Spleen (tissue), 11 donors: ENCODE measurements at regions not wholly inside any gene's neighbourhood (a gene's known extent, or its start where the extent isn't known, plus 50 kb on each side); places are given as distances from the start of the nearest gene placed in this dataset.

ENCODE experiments used
- DNase-seq: peaks from one replicate; pipeline ENCODE4 v3.0.0-alpha.2; 2020
- H3K27ac ChIP-seq, 8 donors: fragments of 200-600 bp; sonication (generic) in 7 of 8; 1 replicate in 4 of 8; 2 replicates in 4 of 8; pipeline versions ENCODE4 v1.5.0 to v1.8.0; 2016 to 2021; ENCODE audit warnings: inconsistent platforms in 4 of 8, mild to moderate bottlenecking in 4 of 8, moderate library complexity in 1 of 8
- H3K27me3 ChIP-seq, 7 donors: fragments of 200-600 bp; sonication (generic) in 6 of 7; replicated peaks in 1 of 7; 1 replicate in 4 of 7; 2 replicates in 3 of 7; pipeline versions ENCODE4 v1.5.0 to v1.8.0; 2016 to 2021; ENCODE audit warnings: inconsistent platforms in 3 of 7, mild to moderate bottlenecking in 1 of 7
- H3K36me3 ChIP-seq, 6 donors: fragments of 200-600 bp; sonication (generic) in 5 of 6; 1 replicate in 4 of 6; 2 replicates in 2 of 6; pipeline versions ENCODE4 v1.5.0 to v1.8.0; 2016 to 2021; ENCODE audit warnings: inconsistent platforms in 2 of 6
- H3K4me1 ChIP-seq, 6 donors: fragments of 200-600 bp; sonication (generic) in 5 of 6; 1 replicate in 3 of 6; 2 replicates in 3 of 6; pipeline versions ENCODE4 v1.5.0 to v1.8.0; 2016 to 2021; ENCODE audit warnings: inconsistent platforms in 3 of 6
- H3K4me3 ChIP-seq, 8 donors: fragments of 200-600 bp; sonication (generic) in 7 of 8; 1 replicate in 4 of 8; 2 replicates in 4 of 8; pipeline versions ENCODE4 v1.5.0 to v1.8.0; 2016 to 2021; ENCODE audit warnings: inconsistent platforms in 4 of 8, mild to moderate bottlenecking in 4 of 8, moderate library complexity in 2 of 8
- H3K9me3 ChIP-seq, 8 donors: fragments of 200-600 bp; sonication (generic) in 7 of 8; 1 replicate in 4 of 8; 2 replicates in 4 of 8; pipeline versions ENCODE4 v1.5.0 to v1.8.0; 2016 to 2021; ENCODE audit warnings: inconsistent platforms in 4 of 8
- POLR2A ChIP-seq, 3 donors: fragments of 450-650 bp; IDR thresholded peaks; one replicate each; pipeline ENCODE4 v1.5.1; 2017; ENCODE audit warnings: antibody characterized with exemption in 3 of 3, mild to moderate bottlenecking in 1 of 3
- POLR2AphosphoS5 ChIP-seq, 3 donors: sonication (generic); formaldehyde crosslinking; IDR thresholded peaks; one replicate each; pipeline ENCODE4 v1.5.1; 2017; ENCODE audit warnings: antibody characterized with exemption in 3 of 3
- WGBS, 5 donors: extraction: QIAGEN DNeasy Blood & Tissue Kit in 3 of 5; methylation state at CpG; one replicate each; pipeline versions ENCODE4 v1.1.5 to v1.1.7; 2013 to 2018; 5-methylcytosine and 5-hydroxymethylcytosine counted together
- intact Hi-C: fragments of 100-400 bp; cut with DNase I; formaldehyde crosslinking; loops from one replicate; pipeline ENCODE4 v1.15.0; 2023; ENCODE audit warnings: low total_unique reads
- TF ChIP-seq, protein P1 (sequence below), 11 experiments: fragments of 200-600 bp in 7 of 11; fragments of 450-650 bp in 4 of 11; sonication (generic) in 4 of 11; IDR thresholded peaks in 8 of 11; conservative IDR thresholded peaks in 3 of 11; 1 replicate in 7 of 11; 2 replicates in 4 of 11; pipeline versions ENCODE4 v1.4.0 to v1.8.0; 2016 to 2021; ENCODE audit warnings: antibody characterized with exemption in 11 of 11, inconsistent platforms in 4 of 11, mild to moderate bottlenecking in 1 of 11
- donor health status: healthy with polysubstance abuse.
- donor health status: DM: no; HTN: no; CAD: no; lungs with moderate emphysema.
- donor health status: DM: no; HTN: no; CAD: no.
- donor health status: Bipolar disorder and iron deficiency.
- donor health status: healthy.
- donor health status: DM: no; HTN: no; CAD: no.
- donor health status: DM: yes; HTN: yes; CAD: no.

DNA sequence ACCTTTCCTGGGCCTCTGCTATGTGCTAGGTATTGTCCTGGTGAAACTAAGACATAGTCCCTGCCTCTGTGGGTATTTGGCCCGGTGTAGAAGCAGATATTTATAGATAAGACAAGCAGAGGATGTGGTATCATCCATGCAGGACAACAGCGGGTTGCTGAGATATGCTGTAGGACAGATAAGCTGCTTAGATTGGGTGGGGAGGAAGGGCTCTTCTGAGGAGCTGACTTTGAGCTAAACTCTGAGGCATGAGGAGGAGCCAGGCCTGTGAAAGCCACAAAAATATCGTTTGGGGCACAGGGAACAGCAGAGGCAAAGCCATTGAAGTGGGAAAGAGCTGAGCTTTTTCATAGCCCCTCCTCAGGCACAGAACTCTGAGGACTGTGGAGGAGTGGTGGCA lies 492.5 kb upstream of the CFAP20DC start:
- Histone ChIP-seq H3K36me3 (no peaks in the 10 kb centered on the region), H3K4me1 (no peaks in the 10 kb centered on the region), H3K27ac (no peak overlapping the region), H3K27me3 (no peaks in the 10 kb centered on the region), H3K4me3 (no peak overlapping the region), H3K9me3 (no peaks in the 10 kb centered on the region)
- 48 to 55% (median 52%) methylated on average over 3 of the region's 3 CpGs for WGBS, 5 donors
- TF ChIP-seq POLR2A (IDR thresholded peaks at IDR 0.05), result no peak
- no peak for TF ChIP-seq POLR2AphosphoS5 (IDR thresholded peaks at IDR 0.05)
- TF ChIP-seq, protein P1, sequence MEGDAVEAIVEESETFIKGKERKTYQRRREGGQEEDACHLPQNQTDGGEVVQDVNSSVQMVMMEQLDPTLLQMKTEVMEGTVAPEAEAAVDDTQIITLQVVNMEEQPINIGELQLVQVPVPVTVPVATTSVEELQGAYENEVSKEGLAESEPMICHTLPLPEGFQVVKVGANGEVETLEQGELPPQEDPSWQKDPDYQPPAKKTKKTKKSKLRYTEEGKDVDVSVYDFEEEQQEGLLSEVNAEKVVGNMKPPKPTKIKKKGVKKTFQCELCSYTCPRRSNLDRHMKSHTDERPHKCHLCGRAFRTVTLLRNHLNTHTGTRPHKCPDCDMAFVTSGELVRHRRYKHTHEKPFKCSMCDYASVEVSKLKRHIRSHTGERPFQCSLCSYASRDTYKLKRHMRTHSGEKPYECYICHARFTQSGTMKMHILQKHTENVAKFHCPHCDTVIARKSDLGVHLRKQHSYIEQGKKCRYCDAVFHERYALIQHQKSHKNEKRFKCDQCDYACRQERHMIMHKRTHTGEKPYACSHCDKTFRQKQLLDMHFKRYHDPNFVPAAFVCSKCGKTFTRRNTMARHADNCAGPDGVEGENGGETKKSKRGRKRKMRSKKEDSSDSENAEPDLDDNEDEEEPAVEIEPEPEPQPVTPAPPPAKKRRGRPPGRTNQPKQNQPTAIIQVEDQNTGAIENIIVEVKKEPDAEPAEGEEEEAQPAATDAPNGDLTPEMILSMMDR (IDR thresholded peaks at IDR 0.05 in 8 of 11, conservative IDR thresholded peaks at IDR 0.05 in 3 of 11), result no peak
- no peak for DNase-seq
- intact Hi-C loops, result no loop called here

DNA sequence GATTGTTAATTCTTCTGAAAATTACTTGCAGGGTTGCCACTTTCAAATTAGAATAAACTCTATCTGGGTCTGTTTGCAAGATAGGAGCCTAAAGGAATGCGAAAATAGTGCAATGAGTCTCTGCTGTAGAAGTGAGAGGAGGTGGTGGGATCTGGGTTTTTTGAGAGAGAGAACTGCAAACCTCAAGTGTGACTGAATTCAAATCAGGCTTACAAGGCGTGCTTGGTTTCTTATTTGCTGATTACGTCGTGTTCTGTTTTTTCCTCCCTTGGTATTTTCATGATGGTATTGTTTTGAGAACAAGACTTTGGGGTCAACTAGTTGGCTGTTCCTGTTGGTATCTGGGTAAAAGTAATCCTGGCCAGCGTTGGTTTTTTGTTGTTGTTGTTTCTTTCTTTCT lies 490.9 kb upstream of the CFAP20DC start:
- no peak for DNase-seq
- TF ChIP-seq POLR2A (IDR thresholded peaks at IDR 0.05) (no peak), POLR2AphosphoS5 (IDR thresholded peaks at IDR 0.05) (no peak)
- TF ChIP-seq, protein P1 (IDR thresholded peaks at IDR 0.05 in 8 of 11, conservative IDR thresholded peaks at IDR 0.05 in 3 of 11), result no peak

DNA sequence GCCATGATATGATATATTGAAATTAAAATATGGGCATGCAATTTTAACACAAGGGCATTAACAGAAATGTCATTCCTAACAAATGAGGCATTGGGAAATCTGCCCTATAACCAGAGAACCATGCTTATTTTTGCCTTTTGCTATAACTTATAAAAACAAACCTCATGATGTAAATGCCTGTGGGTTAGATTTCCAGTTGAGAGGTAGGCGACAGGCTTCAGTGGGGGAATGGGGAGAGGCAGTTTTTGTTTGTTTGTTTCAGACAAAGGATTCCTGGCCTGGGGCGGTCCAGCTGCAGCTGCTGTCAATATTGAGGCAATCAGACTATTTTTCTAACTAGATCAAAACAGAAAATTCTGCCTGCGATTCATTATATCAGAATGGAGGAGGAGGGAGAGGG lies 490.4 kb upstream of the CFAP20DC start:
- DNase-seq, result no peak
- Histone ChIP-seq H3K36me3 (no peaks in the 10 kb centered on the region), H3K4me3 (no peak overlapping the region), H3K9me3 (no peaks in the 10 kb centered on the region), H3K27me3 (no peaks in the 10 kb centered on the region), H3K4me1 (no peaks in the 10 kb centered on the region), H3K27ac (no peak overlapping the region)
- TF ChIP-seq POLR2AphosphoS5 (IDR thresholded peaks at IDR 0.05), result no peak
- TF ChIP-seq, protein P1 (IDR thresholded peaks at IDR 0.05 in 8 of 11, conservative IDR thresholded peaks at IDR 0.05 in 3 of 11), result no peak
- TF ChIP-seq POLR2A (IDR thresholded peaks at IDR 0.05), result no peak
- intact Hi-C loops, result no loop called here
- WGBS, 5 donors, result 76 to 91% (median 87%) methylated on average over 3 of the region's 3 CpGs

More for the DNA sequence above, 490.9 kb upstream of the CFAP20DC start:
- Histone ChIP-seq H3K9me3 (no peaks in the 10 kb centered on the region), H3K27ac (no peak overlapping the region), H3K27me3 (no peaks in the 10 kb centered on the region), H3K36me3 (no peaks in the 10 kb centered on the region), H3K4me1 (no peaks in the 10 kb centered on the region), H3K4me3 (no peak overlapping the region)
- intact Hi-C loops, result no loop called here
- 58 to 76% (median 71%) methylated on average over 5 of the region's 5 CpGs for WGBS, 5 donors

DNA sequence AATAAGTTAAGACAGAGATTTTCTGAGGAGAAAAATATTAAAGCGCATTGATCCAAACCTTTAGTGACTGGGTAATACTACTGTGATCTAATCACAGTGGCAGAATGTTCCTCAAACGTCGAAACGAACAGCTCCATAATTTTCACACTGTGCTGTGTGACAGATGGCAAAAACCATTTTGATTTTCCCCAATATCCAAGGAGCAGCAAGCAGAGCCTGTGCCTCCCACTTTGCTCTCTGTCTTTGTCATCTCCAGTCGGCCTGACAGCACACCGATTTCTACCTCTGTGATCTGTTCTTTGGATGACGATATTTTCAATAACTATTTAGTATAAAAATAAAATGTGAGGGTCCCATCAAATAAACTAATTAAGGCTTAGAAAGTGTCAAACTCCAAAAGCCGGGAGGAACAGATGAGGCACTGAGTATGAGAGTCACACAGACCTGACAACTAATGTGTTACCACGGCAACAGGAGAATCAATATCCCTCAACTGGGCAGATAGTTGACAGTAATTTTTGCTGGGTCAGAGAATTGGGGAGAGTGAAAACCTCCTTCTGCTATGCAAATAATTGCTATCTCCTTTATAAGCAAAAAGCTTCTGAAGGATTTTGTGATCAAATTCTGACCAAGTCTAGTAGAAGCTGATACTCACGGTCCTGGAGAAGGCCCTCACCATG lies 489.1 kb upstream of the CFAP20DC start:
- H3K4me1 ChIP-seq, result no peaks in the 10 kb centered on the region
- H3K27ac ChIP-seq, result no peak overlapping the region
- WGBS, 5 donors, result 90 to 95% (median 93%) methylated on average over 10 of the region's 10 CpGs
- no peak for DNase-seq
- intact Hi-C loops, result no loop called here
- no peak overlapping the region for H3K4me3 ChIP-seq
- H3K36me3 ChIP-seq, result no peaks in the 10 kb centered on the region
- H3K27me3 ChIP-seq, result no peaks in the 10 kb centered on the region
- no peaks in the 10 kb centered on the region for H3K9me3 ChIP-seq
- TF ChIP-seq, protein P1 (IDR thresholded peaks at IDR 0.05 in 8 of 11, conservative IDR thresholded peaks at IDR 0.05 in 3 of 11), result no peak
- TF ChIP-seq POLR2AphosphoS5 (IDR thresholded peaks at IDR 0.05) (no peak), POLR2A (IDR thresholded peaks at IDR 0.05) (no peak)
